Liver (tissue), 3 donors: ENCODE measurements at regions not wholly inside any gene's neighbourhood (a gene's known extent, or its start where the extent isn't known, plus 50 kb on each side); places are given as distances from the start of the nearest gene placed in this dataset.

Experiments used
- CTCF ChIP-seq: fragments of 150-350 bp; IDR thresholded peaks from 2 replicates; pipeline ENCODE4 v1.5.1; 2017; ENCODE audit warnings: improper control_type of control experiment, low read depth, low read length; ENCODE audit not compliant: missing input control
- EGR1 ChIP-seq, 2 donors: IDR thresholded peaks; 2 replicates each; pipeline ENCODE4 v1.6.1; 2016 to 2018; ENCODE audit warnings: antibody characterized with exemption in 2 of 2, low read depth in 2 of 2
- FOXA1 ChIP-seq: IDR thresholded peaks from 2 replicates; pipeline ENCODE4 v1.6.1; 2016; ENCODE audit warnings: antibody characterized with exemption
- HNF4G ChIP-seq: IDR thresholded peaks from 2 replicates; pipeline ENCODE4 v1.6.1; 2016; ENCODE audit warnings: antibody characterized with exemption
- JUND ChIP-seq, 2 donors: IDR thresholded peaks; 2 replicates each; pipeline ENCODE4 v1.6.1; 2016; ENCODE audit warnings: antibody characterized with exemption in 2 of 2
- RAD21 ChIP-seq, 2 donors: IDR thresholded peaks; 2 replicates each; pipeline ENCODE4 v1.6.1; 2016; ENCODE audit warnings: antibody characterized with exemption in 2 of 2, mild to moderate bottlenecking in 2 of 2
- REST ChIP-seq: IDR thresholded peaks from 2 replicates; pipeline ENCODE4 v1.6.1; 2016; ENCODE audit warnings: antibody characterized with exemption, mild to moderate bottlenecking
- SP1 ChIP-seq: IDR thresholded peaks from 2 replicates; pipeline ENCODE4 v1.6.1; 2018; ENCODE audit warnings: antibody characterized with exemption, mild to moderate bottlenecking
- TAF1 ChIP-seq: conservative IDR thresholded peaks from 2 replicates; pipeline ENCODE4 v1.6.1; 2016; ENCODE audit warnings: antibody characterized with exemption, mild to moderate bottlenecking
- donor health status: healthy.
- donor health status: healthy.

- TF ChIP-seq CTCF (no peak), RAD21 (IDR thresholded peaks at IDR 0.05) (peak; percentile 43 to 49), FOXA1 (no peak), REST (no peak), JUND (IDR thresholded peaks at IDR 0.05) (no peak), HNF4G (no peak), EGR1 (IDR thresholded peaks at IDR 0.05; ENCODE audit: low read depth in 2 of 2) (no peak), TAF1 (no peak), SP1 (no peak)
Observed at GRCh38 chr2:186991766-186992417, 142.9 kb upstream of the ZSWIM2 start.
